Femur (tissue), 1 donor: ENCODE measurements at regions not wholly inside any gene's neighbourhood (a gene's known extent, or its start where the extent isn't known, plus 50 kb on each side); places are given as distances from the start of the nearest gene placed in this dataset.

Experiments
- DNase-seq: peaks from one replicate; pipeline ENCODE4 v3.0.0-alpha.2; 2017

- DNase-seq: no peak
These were observed 58.6 kb downstream of the TMEM17 start for GRCh38 chr2:62447411-62447810.

- DNase-seq: no peak
These were observed 59.5 kb downstream of the TMEM17 start for GRCh38 chr2:62446491-62446890.

- no peak for DNase-seq
These were observed 62.1 kb downstream of the TMEM17 start for GRCh38 chr2:62443886-62444285.

GRCh38 chr2:62443471-62443870 lies 62.5 kb downstream of the TMEM17 start:
- no peak for DNase-seq

GRCh38 chr2:62441824-62442223 lies 64.2 kb downstream of the TMEM17 start:
- DNase-seq: no peak

- DNase-seq: no peak
These were observed 64.6 kb downstream of the TMEM17 start for GRCh38 chr2:62441421-62441820.

- DNase-seq: no peak
These were observed 65.6 kb downstream of the TMEM17 start for GRCh38 chr2:62440281-62440946.

- DNase-seq: no peak
These were observed 66.6 kb downstream of the TMEM17 start for GRCh38 chr2:62439425-62439824.

GRCh38 chr2:62437785-62438184 lies 68.2 kb downstream of the TMEM17 start:
- DNase-seq: no peak

- DNase-seq: no peak
These were observed 70.3 kb downstream of the TMEM17 start for GRCh38 chr2:62435720-62436119.

GRCh38 chr2:62432407-62432806 lies 73.6 kb downstream of the TMEM17 start:
- no peak for DNase-seq

- DNase-seq: no peak
These were observed 74.5 kb downstream of the TMEM17 start for GRCh38 chr2:62431512-62431911.

GRCh38 chr2:62430146-62430545 lies 75.8 kb downstream of the TMEM17 start:
- no peak for DNase-seq

GRCh38 chr2:62427146-62427545 lies 78.8 kb downstream of the TMEM17 start:
- no peak for DNase-seq

- no peak for DNase-seq
These were observed 79.7 kb downstream of the TMEM17 start for GRCh38 chr2:62426154-62426912.

- no peak for DNase-seq
These were observed 80.3 kb downstream of the TMEM17 start for GRCh38 chr2:62425684-62426083.

- DNase-seq: no peak
These were observed 81.1 kb downstream of the TMEM17 start for GRCh38 chr2:62424899-62425298.

- DNase-seq: no peak
These were observed 82.0 kb downstream of the TMEM17 start for GRCh38 chr2:62423883-62424458.

- DNase-seq: no peak
These were observed 82.8 kb downstream of the TMEM17 start for GRCh38 chr2:62423235-62423634.

- DNase-seq: no peak
These were observed 90.5 kb downstream of the TMEM17 start for GRCh38 chr2:62415518-62415917.

- DNase-seq: no peak
These were observed 91.0 kb downstream of the TMEM17 start for GRCh38 chr2:62415019-62415431.

- DNase-seq: no peak
These were observed 92.8 kb downstream of the TMEM17 start for GRCh38 chr2:62413116-62413663.

- DNase-seq: no peak
These were observed 93.7 kb downstream of the TMEM17 start for GRCh38 chr2:62412347-62412742.

- no peak for DNase-seq
These were observed 95.0 kb downstream of the TMEM17 start for GRCh38 chr2:62410926-62411456.
